Astrocyte of the cerebellum (primary cell): ENCODE measurements at regions not wholly inside any gene's neighbourhood (a gene's known extent, or its start where the extent isn't known, plus 50 kb on each side); places are given as distances from the start of the nearest gene placed in this dataset.

Experiments used
- DNase-seq: peaks from one replicate; pipeline ENCODE4 v3.0.0-alpha.2; 2011; ENCODE audit warnings: low read depth
- H3K4me3 ChIP-seq: 2 replicates; pipeline ENCODE4 v1.5.1; 2011; ENCODE audit warnings: mild to moderate bottlenecking, low read depth, low read length, moderate library complexity
- in situ Hi-C: cut with HindIII; loops from 2 replicates; pipeline ENCODE4 v1.10.0; 2017; ENCODE audit warnings: low sequenced_read_pairs
- TF ChIP-seq, protein P1 (sequence below): IDR thresholded peaks from 2 replicates; pipeline ENCODE4 v1.5.1; 2012; ENCODE audit warnings: low read length, low read depth, moderate library complexity, mild to moderate bottlenecking; ENCODE audit errors: missing control alignments

DNA sequence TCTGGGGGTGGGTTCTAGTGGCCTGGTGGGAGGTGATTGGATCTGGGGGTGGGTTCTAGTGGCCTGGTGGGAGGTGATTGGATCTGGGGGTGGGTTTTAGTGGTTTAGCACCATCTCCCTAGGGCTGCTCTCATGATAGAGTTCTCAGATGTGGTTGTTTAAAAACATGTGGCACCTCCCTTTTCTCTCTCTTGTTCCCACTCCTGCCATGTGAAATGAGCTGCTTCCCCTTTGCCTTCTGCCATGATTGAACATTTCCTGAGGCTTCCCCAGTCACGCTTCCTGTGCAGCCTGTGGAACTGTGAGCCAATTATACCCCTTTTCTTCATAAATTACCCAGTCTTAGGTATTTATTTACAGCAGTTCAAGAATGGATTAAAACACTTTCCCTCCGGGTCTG is 327.3 kb upstream of the AJAP1 start:
- no peak overlapping the region for H3K4me3 ChIP-seq
- in situ Hi-C loops, result no loop called here
- TF ChIP-seq, protein P1, sequence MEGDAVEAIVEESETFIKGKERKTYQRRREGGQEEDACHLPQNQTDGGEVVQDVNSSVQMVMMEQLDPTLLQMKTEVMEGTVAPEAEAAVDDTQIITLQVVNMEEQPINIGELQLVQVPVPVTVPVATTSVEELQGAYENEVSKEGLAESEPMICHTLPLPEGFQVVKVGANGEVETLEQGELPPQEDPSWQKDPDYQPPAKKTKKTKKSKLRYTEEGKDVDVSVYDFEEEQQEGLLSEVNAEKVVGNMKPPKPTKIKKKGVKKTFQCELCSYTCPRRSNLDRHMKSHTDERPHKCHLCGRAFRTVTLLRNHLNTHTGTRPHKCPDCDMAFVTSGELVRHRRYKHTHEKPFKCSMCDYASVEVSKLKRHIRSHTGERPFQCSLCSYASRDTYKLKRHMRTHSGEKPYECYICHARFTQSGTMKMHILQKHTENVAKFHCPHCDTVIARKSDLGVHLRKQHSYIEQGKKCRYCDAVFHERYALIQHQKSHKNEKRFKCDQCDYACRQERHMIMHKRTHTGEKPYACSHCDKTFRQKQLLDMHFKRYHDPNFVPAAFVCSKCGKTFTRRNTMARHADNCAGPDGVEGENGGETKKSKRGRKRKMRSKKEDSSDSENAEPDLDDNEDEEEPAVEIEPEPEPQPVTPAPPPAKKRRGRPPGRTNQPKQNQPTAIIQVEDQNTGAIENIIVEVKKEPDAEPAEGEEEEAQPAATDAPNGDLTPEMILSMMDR, result no peak
- DNase-seq, result no peak

DNA sequence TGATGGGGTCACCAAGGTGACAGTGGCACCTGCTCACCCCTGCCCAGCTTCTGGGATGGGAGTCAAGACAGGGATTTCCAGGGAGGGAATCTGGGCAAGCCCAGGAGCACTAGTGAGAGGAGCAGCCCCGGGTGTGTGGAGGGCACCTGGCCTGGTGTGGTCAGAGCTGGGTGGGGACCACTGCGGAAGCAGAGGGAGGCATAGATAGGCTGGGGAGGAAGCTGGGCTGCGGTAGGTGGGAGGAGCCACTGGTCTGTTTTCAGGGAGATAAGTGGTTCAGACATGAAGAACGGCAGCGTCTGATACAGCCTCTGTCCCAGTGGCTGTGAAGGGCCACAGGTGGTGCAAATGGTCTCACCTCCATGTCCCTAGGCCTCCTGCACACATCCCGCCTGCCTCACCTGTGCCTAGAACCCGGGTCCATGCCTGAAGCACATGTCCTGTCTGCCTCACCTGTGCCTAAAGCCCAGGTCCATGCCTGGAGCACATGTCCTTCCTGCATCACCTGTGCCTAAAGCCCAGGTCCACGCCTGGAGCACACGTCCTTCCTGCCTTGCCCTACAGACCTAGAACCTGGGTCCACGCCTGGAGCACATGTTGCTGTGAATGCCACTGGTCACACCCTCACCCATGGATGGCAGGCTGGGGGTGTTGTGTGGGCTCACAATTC is 325.9 kb upstream of the AJAP1 start:
- in situ Hi-C loops, result no loop called here
- no peak for DNase-seq
- TF ChIP-seq, protein P1, result no peak
- H3K4me3 ChIP-seq, result no peak overlapping the region

DNA sequence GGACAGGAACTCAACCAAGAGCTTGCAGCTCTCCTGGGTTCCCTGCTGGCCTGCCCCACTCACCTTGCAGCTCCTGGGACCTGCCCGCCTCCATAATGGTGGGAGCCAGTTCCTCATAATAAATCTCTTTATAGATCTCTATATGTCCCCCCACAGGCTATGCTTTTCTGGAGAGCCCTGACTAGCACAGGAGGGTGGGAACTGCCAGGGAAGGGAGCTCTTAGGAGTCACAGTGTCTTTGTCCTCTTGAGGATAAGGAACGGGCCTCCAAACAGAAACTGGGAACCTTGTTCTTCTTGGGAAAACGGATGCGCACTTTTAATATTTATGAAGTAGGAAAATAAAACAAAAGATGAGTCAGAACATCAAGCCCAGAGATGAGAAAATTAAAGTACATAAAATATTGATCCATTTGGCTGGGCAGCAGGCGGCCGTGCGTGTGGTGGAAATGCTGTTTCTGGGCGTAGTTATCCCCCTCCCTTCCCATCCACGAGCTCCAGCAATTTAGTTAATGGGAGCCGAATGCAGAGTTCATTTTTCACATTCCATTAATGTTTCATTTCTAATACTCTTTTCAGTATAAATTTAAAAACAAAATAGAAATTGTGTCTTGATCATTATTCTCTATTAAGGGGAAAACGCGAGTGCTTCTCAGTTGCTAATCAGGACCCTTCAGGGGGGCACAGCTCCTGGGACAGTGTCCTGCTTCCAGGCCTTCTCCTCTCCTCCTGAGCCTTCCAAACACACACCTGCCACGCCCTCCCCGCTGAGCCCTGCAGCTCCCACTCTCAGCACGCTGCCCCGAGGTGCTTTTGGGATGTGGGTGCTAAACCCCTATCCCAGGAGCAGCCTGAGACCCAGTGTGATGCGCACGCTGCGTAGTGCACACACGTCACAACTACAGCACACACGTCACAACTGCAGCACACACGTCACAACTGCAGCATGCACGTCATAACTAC is 323.3 kb upstream of the AJAP1 start:
- in situ Hi-C loops, result no loop called here
- TF ChIP-seq, protein P1, result no peak
- no peak for DNase-seq
- H3K4me3 ChIP-seq, result no peak overlapping the region

GRCh38 chr1:4331767-4332163 is 322.6 kb upstream of the AJAP1 start:
- in situ Hi-C loops, result no loop called here
- TF ChIP-seq, protein P1, result no peak
- DNase-seq, result no peak
- H3K4me3 ChIP-seq, result no peak overlapping the region

GRCh38 chr1:4336507-4336906 is 317.9 kb upstream of the AJAP1 start:
- TF ChIP-seq, protein P1, result no peak
- no peak for DNase-seq
- in situ Hi-C loops, result no loop called here
- H3K4me3 ChIP-seq, result no peak overlapping the region

GRCh38 chr1:4341421-4341820 is 313.0 kb upstream of the AJAP1 start:
- in situ Hi-C loops, result no loop called here
- TF ChIP-seq, protein P1, result no peak
- DNase-seq, result no peak
- H3K4me3 ChIP-seq, result no peak overlapping the region
